ENCODE measurements at regions not wholly inside any gene's neighbourhood (a gene's known extent, or its start where the extent isn't known, plus 50 kb on each side); places are given as distances from the start of the nearest gene placed in this dataset.

DNA sequence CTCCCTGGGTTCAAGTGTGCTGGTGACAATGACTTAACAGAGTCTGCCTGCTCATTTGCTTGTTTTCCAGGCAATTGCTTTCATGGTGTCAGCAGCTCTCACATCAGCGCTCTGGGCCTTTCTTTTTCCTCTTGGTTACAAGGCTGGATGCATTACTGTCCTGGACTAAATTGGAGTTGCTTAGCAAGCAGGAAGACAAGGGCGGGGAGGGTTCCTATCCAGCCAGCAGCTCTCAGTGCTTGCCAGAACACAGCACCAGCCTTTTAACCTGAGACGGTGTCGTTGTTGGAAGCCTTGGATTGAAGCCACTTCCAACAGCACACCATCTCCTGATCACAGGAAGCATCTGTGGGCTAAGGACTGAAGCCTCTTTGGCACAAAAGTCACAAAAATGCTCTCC lies 606.9 kb downstream of the CDH26 start:
- ChIA-PET POLR2A (no interaction called here), CTCF (interaction anchor here (1.0 to 1.2 kb wide), 2 partner anchors 9 to 19 kb away, joined by 3 read pairs; no protein-coding TSS in a partner anchor)
- H4K20me1 ChIP-seq (ENCODE audit: insufficient read depth) = no peaks in the 10 kb centered on the region
- H3K4me3 ChIP-seq (ENCODE audit: low read depth in 2 of 2, low read length in 1 of 2) = no peak overlapping the region
- peaks cover 0 to 3% of the 10 kb centered on the region in 2 experiments; a peak in 2 of 4 replicates for H3K4me1 ChIP-seq (ENCODE audit: control insufficient read depth in 1 of 2, insufficient read depth in 2 of 2, low read depth in 1 of 2, low read length in 1 of 2)
- no peaks in the 10 kb centered on the region for H3K36me3 ChIP-seq (replicated peaks in 1 of 2; ENCODE audit: control insufficient read depth in 1 of 2, insufficient read depth in 2 of 2, low read length in 1 of 2)
- H2AFZ ChIP-seq (ENCODE audit: low read depth) = no peak overlapping the region
- no peak overlapping the region for H3K27ac ChIP-seq (ENCODE audit: low read depth in 2 of 2, low read length in 1 of 2)
- H3K79me2 ChIP-seq (ENCODE audit: insufficient read depth) = no peaks in the 10 kb centered on the region
- H3K9me3 ChIP-seq = no peaks in the 10 kb centered on the region
- TF ChIP-seq FOSL2 (IDR thresholded peaks at IDR 0.05; ENCODE audit: borderline replicate concordance, low read depth) = no peak
- no peak for TF ChIP-seq CHD2 (IDR thresholded peaks at IDR 0.05; ENCODE audit: low read length, partially characterized antibody)
- TF ChIP-seq GABPA (IDR thresholded peaks at IDR 0.05; ENCODE audit: low read depth) = no peak
- no peak for TF ChIP-seq RAD21 (IDR thresholded peaks at IDR 0.05; ENCODE audit: low read length)
- TF ChIP-seq NRF1 (IDR thresholded peaks at IDR 0.05; ENCODE audit: low read depth, low read length) = no peak
- no peak for TF ChIP-seq EZH2phosphoT487 (IDR thresholded peaks at IDR 0.05; ENCODE audit: borderline replicate concordance, low read depth)
- TF ChIP-seq, protein P1, sequence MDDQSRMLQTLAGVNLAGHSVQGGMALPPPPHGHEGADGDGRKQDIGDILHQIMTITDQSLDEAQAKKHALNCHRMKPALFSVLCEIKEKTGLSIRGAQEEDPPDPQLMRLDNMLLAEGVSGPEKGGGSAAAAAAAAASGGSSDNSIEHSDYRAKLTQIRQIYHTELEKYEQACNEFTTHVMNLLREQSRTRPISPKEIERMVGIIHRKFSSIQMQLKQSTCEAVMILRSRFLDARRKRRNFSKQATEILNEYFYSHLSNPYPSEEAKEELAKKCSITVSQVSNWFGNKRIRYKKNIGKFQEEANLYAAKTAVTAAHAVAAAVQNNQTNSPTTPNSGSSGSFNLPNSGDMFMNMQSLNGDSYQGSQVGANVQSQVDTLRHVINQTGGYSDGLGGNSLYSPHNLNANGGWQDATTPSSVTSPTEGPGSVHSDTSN (IDR thresholded peaks at IDR 0.05) = no peak
- TF ChIP-seq, protein P2, sequence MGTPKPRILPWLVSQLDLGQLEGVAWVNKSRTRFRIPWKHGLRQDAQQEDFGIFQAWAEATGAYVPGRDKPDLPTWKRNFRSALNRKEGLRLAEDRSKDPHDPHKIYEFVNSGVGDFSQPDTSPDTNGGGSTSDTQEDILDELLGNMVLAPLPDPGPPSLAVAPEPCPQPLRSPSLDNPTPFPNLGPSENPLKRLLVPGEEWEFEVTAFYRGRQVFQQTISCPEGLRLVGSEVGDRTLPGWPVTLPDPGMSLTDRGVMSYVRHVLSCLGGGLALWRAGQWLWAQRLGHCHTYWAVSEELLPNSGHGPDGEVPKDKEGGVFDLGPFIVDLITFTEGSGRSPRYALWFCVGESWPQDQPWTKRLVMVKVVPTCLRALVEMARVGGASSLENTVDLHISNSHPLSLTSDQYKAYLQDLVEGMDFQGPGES (IDR thresholded peaks at IDR 0.05; ENCODE audit: low read depth, low read length) = no peak
- no peak for TF ChIP-seq TCF12 (IDR thresholded peaks at IDR 0.05)
- TF ChIP-seq RXRA (IDR thresholded peaks at IDR 0.05; ENCODE audit: borderline replicate concordance, low read depth) = no peak
- no peak for TF ChIP-seq FOXJ3 (CRISPR knock-in tag; IDR thresholded peaks at IDR 0.05)
- TF ChIP-seq, protein P3, sequence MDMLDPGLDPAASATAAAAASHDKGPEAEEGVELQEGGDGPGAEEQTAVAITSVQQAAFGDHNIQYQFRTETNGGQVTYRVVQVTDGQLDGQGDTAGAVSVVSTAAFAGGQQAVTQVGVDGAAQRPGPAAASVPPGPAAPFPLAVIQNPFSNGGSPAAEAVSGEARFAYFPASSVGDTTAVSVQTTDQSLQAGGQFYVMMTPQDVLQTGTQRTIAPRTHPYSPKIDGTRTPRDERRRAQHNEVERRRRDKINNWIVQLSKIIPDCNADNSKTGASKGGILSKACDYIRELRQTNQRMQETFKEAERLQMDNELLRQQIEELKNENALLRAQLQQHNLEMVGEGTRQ (IDR thresholded peaks at IDR 0.05; ENCODE audit: borderline replicate concordance, low read depth, low read length) = no peak
- no peak for TF ChIP-seq JUND (IDR thresholded peaks at IDR 0.05)
- no peak for TF ChIP-seq EP300 (IDR thresholded peaks at IDR 0.05; ENCODE audit: borderline replicate concordance in 1 of 2, low read depth in 1 of 2, low read length in 1 of 2)
- TF ChIP-seq RFX5 (IDR thresholded peaks at IDR 0.05; ENCODE audit: low read length) = no peak
- no peak for TF ChIP-seq ELF1 (IDR thresholded peaks at IDR 0.05)
- TF ChIP-seq, protein P4, sequence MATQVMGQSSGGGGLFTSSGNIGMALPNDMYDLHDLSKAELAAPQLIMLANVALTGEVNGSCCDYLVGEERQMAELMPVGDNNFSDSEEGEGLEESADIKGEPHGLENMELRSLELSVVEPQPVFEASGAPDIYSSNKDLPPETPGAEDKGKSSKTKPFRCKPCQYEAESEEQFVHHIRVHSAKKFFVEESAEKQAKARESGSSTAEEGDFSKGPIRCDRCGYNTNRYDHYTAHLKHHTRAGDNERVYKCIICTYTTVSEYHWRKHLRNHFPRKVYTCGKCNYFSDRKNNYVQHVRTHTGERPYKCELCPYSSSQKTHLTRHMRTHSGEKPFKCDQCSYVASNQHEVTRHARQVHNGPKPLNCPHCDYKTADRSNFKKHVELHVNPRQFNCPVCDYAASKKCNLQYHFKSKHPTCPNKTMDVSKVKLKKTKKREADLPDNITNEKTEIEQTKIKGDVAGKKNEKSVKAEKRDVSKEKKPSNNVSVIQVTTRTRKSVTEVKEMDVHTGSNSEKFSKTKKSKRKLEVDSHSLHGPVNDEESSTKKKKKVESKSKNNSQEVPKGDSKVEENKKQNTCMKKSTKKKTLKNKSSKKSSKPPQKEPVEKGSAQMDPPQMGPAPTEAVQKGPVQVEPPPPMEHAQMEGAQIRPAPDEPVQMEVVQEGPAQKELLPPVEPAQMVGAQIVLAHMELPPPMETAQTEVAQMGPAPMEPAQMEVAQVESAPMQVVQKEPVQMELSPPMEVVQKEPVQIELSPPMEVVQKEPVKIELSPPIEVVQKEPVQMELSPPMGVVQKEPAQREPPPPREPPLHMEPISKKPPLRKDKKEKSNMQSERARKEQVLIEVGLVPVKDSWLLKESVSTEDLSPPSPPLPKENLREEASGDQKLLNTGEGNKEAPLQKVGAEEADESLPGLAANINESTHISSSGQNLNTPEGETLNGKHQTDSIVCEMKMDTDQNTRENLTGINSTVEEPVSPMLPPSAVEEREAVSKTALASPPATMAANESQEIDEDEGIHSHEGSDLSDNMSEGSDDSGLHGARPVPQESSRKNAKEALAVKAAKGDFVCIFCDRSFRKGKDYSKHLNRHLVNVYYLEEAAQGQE (IDR thresholded peaks at IDR 0.05; ENCODE audit: low read depth, low read length) = no peak
- TF ChIP-seq, protein P5, sequence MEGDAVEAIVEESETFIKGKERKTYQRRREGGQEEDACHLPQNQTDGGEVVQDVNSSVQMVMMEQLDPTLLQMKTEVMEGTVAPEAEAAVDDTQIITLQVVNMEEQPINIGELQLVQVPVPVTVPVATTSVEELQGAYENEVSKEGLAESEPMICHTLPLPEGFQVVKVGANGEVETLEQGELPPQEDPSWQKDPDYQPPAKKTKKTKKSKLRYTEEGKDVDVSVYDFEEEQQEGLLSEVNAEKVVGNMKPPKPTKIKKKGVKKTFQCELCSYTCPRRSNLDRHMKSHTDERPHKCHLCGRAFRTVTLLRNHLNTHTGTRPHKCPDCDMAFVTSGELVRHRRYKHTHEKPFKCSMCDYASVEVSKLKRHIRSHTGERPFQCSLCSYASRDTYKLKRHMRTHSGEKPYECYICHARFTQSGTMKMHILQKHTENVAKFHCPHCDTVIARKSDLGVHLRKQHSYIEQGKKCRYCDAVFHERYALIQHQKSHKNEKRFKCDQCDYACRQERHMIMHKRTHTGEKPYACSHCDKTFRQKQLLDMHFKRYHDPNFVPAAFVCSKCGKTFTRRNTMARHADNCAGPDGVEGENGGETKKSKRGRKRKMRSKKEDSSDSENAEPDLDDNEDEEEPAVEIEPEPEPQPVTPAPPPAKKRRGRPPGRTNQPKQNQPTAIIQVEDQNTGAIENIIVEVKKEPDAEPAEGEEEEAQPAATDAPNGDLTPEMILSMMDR (IDR thresholded peaks at IDR 0.05) = no peak
- no peak for TF ChIP-seq GATA2 (CRISPR knock-in tag; IDR thresholded peaks at IDR 0.05)
- no peak for TF ChIP-seq NFIC (IDR thresholded peaks at IDR 0.05; ENCODE audit: borderline replicate concordance)
- DNase-seq = no peak
- H3K9ac ChIP-seq = no peak overlapping the region
- H3K27me3 ChIP-seq (ENCODE audit: insufficient read depth) = no peaks in the 10 kb centered on the region
- H3K4me2 ChIP-seq = no peak overlapping the region
- no peaks in the 10 kb centered on the region for H3F3A ChIP-seq (replicated peaks; ENCODE audit: insufficient read depth)
- 36% methylated on average over 4 of the region's 4 CpGs for WGBS (ENCODE audit: low lambda C conversion rate)
- no peaks in the 10 kb centered on the region for H3K9me2 ChIP-seq

All from SK-N-SH (cell line).